ENCODE measurements at regions not wholly inside any gene's neighbourhood (a gene's known extent, or its start where the extent isn't known, plus 50 kb on each side); places are given as distances from the start of the nearest gene placed in this dataset.

DNA sequence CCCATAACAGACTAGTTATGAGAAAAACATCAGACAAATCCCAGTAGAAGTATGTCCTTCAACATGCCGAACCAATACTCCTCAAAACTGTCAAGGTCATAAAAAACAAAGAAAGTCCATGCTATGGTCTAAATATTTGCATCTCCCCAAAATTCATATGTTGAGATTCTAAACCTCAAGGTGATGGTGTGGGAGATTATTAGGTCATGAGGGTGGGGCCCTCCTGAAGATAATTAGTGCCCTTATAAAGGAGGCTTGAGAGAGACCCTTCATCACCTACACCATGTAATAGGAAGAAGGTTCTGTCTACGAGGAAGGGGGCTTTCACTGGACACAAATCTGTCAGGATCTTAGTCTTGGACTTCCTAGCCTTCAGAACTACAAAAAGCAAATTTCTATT lies 118.6 kb upstream of the GUCY1A2 start:
- no peak for DNase-seq

DNA sequence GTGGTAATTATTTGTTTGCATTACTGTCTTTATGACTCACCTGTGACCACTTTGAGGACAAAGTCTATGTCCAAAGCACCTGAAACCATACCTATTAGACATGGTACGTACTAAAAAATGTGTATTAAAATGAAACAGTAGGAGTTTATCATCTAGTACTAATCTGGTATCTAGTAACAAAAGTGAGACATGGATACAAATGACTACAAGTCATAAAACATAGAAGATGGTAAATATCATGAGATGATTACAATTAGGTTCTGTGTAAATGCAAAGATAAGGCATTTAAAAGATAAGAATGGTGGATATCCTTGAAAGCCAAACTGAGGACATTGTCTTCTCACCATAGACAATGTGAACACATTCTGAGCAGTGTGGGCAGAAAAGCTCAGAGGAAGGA lies 113.5 kb upstream of the GUCY1A2 start:
- DNase-seq = no peak

DNA sequence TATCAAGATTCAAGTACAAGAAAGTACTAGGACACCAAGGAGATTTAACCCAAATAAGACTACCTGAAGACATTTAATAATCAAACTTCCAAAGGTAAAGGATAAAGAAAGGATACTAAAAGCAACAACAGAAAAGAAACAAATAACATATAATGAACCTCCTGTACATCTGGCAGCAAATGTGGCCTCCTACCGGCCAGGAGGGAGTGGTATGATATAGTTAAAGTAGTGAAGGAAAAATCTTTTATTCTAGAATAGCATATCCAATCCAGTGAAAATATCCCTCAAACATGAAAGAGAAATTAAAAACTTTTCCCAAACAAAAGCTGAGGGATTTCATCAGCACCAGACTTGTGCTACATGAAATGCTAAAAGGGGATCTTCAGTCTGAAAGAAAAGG lies 104.7 kb upstream of the GUCY1A2 start:
- no peak for DNase-seq

- no peak for DNase-seq
Measured at GRCh38 chr11:107118025-107118720, 99.9 kb upstream of the GUCY1A2 start.

DNA sequence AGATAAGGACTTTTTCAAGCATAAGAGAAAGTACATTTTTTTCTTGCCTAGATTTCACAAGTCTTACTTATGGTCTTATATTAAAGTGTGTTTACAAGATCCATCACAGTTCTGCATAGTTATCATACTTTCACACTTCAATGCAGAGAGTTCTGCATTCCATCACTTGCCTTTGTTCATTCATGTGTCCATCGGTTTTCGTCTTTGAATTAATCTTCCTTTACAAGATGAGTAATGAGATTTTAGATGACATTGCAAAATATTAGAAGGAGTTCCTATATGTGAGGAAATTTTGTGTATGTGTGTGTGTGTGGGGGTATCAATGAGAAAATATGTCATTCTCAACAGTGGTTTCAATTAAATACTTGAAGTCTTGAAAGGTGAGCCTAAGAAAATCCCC lies 98.1 kb upstream of the GUCY1A2 start:
- DNase-seq = no peak

DNA sequence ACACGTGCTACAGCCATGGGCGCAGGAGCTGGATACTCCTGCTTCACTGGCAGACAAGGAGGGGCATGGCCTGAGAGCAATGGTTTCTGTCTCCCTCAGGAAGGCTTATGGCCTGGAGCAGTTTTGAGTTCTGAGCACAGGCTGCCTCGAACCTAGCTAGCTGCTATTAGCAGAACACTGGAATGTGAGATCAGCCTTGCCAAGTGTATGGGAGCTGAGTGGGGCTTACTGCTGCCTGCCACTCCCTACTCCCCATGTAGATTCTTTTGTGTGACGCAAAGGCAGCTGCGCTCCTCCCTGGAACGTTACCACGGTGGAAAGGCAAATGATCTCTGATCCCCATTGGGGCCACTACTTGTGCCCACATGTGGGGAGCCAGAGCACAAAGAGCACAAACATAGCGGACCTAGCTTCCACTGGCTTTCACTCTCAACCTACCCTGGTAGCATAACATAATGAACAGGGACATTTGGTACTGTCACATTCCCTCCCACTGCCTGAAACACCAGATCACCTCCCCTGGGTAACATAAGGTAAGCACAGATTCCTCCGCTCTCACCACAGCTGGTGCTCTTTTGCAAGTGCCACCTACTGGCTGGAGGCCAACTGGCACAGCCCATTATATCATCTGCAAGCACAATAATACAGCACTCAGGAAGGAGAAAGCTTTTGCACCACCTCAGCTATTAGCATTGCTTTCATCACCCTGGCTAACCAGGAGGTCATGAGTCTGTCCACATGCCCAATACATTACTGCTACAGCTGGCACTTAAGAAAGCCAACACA lies 84.6 kb upstream of the GUCY1A2 start:
- DNase-seq = peak; percentile 6 to 61

GRCh38 chr11:107092667-107093066 lies 74.4 kb upstream of the GUCY1A2 start:
- DNase-seq = no peak

GRCh38 chr11:107078375-107078774 lies 60.1 kb upstream of the GUCY1A2 start:
- DNase-seq = no peak

DNA sequence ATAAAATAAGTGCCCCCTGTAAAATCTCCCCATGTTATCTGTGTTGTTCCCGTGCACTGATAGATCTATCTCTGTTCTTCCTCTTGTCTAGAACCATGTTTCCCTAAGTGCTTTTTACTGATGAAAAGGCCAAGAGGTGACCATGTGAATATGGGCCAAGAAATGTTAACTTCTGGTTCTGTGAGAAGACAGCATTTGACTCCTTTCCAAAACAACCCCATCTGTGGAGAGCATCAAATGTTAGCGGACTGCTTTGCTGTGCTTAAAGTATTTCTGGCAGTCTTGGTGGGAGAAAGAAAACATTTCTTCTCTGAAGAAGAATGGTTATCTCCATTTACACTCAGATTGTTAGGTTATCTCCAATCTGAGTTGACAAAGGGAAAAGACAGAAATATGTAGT lies 58.6 kb upstream of the GUCY1A2 start:
- no peak for DNase-seq

DNA sequence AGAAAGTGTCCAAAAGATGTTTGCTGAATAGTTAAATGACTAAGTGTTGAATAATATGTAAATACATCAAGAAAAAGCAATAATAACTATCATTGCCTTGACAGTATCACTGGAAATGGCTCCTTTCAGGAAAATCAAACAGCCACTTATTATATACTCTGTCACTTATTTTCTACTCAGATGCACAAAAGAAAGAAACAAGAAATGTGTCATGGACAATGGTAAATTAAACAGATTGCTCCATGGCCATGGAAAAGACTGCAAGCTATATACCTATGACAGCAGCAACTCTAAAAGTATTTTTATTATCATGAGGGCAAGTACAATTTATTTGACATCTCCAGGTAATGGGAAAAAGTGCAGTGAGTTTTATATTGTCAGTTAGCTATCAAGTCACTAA lies 52.9 kb upstream of the GUCY1A2 start:
- DNase-seq = no peak
